ENCODE measurements at regions not wholly inside any gene's neighbourhood (a gene's known extent, or its start where the extent isn't known, plus 50 kb on each side); places are given as distances from the start of the nearest gene placed in this dataset.
"Not testable (repeated sequence)": the region's sequence is repeated elsewhere in the genome, so short reads cannot be mapped to it uniquely, and the experiment has no call there.

- H3K9me3 ChIP-seq (ENCODE audit: control insufficient read depth, insufficient read depth, low read length): no peaks in the 10 kb centered on the region
- ChIA-PET POLR2A (no interaction called here), CTCF (no interaction called here)
- DNase-seq (ENCODE audit: low read depth, low spot score): no peak
- no peak overlapping the region for H3K4me3 ChIP-seq (ENCODE audit: low read depth, low read length)
- no peak overlapping the region for H3K27ac ChIP-seq (ENCODE audit: low read depth, low read length)
- H3K27me3 ChIP-seq (ENCODE audit: control insufficient read depth, insufficient read depth, low read length): peaks cover 9% of the 10 kb centered on the region
- no peak for TF ChIP-seq CTCF (IDR thresholded peaks at IDR 0.05; ENCODE audit: low read depth, low read length)
Measured at GRCh38 chr22:22193923-22194322, 50.7 kb upstream of the VPREB1 start.

DNA sequence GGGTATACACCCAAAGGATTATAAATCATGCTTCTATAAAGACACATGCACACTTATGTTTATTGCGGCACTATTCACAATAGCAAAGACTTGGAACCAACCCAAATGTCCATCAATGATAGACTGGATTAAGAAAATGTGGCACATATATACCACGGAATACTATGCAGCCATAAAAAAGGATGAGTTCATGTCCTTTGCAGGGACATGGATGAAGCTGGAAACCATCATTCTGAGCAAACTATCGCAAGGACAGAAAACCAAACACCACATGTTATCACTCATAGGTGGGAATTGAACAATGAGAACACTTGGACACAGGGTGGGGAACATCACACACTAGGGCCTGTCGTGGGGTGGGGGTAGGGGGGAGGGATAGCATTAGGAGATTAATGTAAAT, 51.1 kb upstream of the VPREB1 start:
- H3K27me3 ChIP-seq (ENCODE audit: control insufficient read depth, insufficient read depth, low read length); H3K27ac ChIP-seq (ENCODE audit: low read depth, low read length); POLR2A ChIA-PET; H3K9me3 ChIP-seq (ENCODE audit: control insufficient read depth, insufficient read depth, low read length); H3K4me3 ChIP-seq (ENCODE audit: low read depth, low read length); CTCF ChIA-PET; DNase-seq (ENCODE audit: low read depth, low spot score): not testable (repeated sequence)

GRCh38 chr22:22193006-22193405, 51.6 kb upstream of the VPREB1 start:
- H3K9me3 ChIP-seq (ENCODE audit: control insufficient read depth, insufficient read depth, low read length); POLR2A ChIA-PET; H3K4me3 ChIP-seq (ENCODE audit: low read depth, low read length); CTCF ChIA-PET; H3K27me3 ChIP-seq (ENCODE audit: control insufficient read depth, insufficient read depth, low read length); H3K27ac ChIP-seq (ENCODE audit: low read depth, low read length); DNase-seq (ENCODE audit: low read depth, low spot score): not testable (repeated sequence)

GRCh38 chr22:22189796-22190195, 54.8 kb upstream of the VPREB1 start:
- CTCF ChIA-PET; DNase-seq (ENCODE audit: low read depth, low spot score); POLR2A ChIA-PET: not testable (repeated sequence)

DNA sequence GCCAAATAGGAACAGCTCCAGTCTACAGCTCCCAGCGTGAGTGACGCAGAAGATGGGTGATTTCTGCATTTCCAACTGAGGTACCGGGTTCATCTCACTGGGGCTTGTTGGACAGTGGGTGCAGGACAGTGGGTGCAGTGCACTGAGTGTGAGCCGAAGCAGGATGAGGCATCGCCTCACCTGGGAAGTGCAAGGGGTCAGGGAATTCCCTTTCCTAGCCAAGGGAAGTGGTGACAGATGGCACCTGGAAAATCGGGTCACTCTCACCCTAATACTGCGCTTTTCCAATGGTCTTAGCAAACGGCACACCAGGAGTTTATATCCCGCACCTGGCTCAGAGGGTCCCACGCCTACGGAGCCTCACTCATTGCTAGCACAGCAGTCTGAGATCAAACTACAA, 56.7 kb upstream of the VPREB1 start:
- peaks cover 13% of the 10 kb centered on the region for H3K27me3 ChIP-seq (ENCODE audit: control insufficient read depth, insufficient read depth, low read length)
- H3K4me3 ChIP-seq (ENCODE audit: low read depth, low read length); H3K27ac ChIP-seq (ENCODE audit: low read depth, low read length); CTCF ChIA-PET; POLR2A ChIA-PET; DNase-seq (ENCODE audit: low read depth, low spot score); H3K9me3 ChIP-seq (ENCODE audit: control insufficient read depth, insufficient read depth, low read length): not testable (repeated sequence)

More at GRCh38 chr22:22189796-22190195, 54.8 kb upstream of the VPREB1 start:
- H3K9me3 ChIP-seq (ENCODE audit: control insufficient read depth, insufficient read depth, low read length); H3K27me3 ChIP-seq (ENCODE audit: control insufficient read depth, insufficient read depth, low read length); H3K27ac ChIP-seq (ENCODE audit: low read depth, low read length); H3K4me3 ChIP-seq (ENCODE audit: low read depth, low read length): not testable (repeated sequence)

- CTCF ChIA-PET: interaction anchor here (1.2 kb wide), 1 partner anchor 8 kb away, joined by 4 read pairs; no protein-coding TSS in a partner anchor
- DNase-seq (ENCODE audit: low read depth, low spot score): no peak
- TF ChIP-seq CTCF (IDR thresholded peaks at IDR 0.05; ENCODE audit: low read depth, low read length): no peak
- Histone ChIP-seq H3K9me3 (ENCODE audit: control insufficient read depth, insufficient read depth, low read length) (no peaks in the 10 kb centered on the region), H3K27me3 (ENCODE audit: control insufficient read depth, insufficient read depth, low read length) (peaks cover 13% of the 10 kb centered on the region), H3K27ac (ENCODE audit: low read depth, low read length) (no peak overlapping the region), H3K4me3 (ENCODE audit: low read depth, low read length) (no peak overlapping the region)
- POLR2A ChIA-PET: no interaction called here
Measured at GRCh38 chr22:22187299-22187698, 57.3 kb upstream of the VPREB1 start.

GRCh38 chr22:22185844-22186499, 58.6 kb upstream of the VPREB1 start:
- CTCF ChIA-PET: interaction anchor here (1.1 to 1.2 kb wide), 2 partner anchors 9 to 28 kb away, joined by 3 to 4 read pairs; no protein-coding TSS in a partner anchor
- POLR2A ChIA-PET: no interaction called here
- H3K9me3 ChIP-seq (ENCODE audit: control insufficient read depth, insufficient read depth, low read length): no peaks in the 10 kb centered on the region
- no peak overlapping the region for H3K27ac ChIP-seq (ENCODE audit: low read depth, low read length)
- no peak for TF ChIP-seq CTCF (IDR thresholded peaks at IDR 0.05; ENCODE audit: low read depth, low read length)
- DNase-seq (ENCODE audit: low read depth, low spot score): no peak
- peaks cover 18% of the 10 kb centered on the region for H3K27me3 ChIP-seq (ENCODE audit: control insufficient read depth, insufficient read depth, low read length)
- no peak overlapping the region for H3K4me3 ChIP-seq (ENCODE audit: low read depth, low read length)
